ENCODE measurements at regions not wholly inside any gene's neighbourhood (a gene's known extent, or its start where the extent isn't known, plus 50 kb on each side); places are given as distances from the start of the nearest gene placed in this dataset.
"Not testable (repeated sequence)": the region's sequence is repeated elsewhere in the genome, so short reads cannot be mapped to it uniquely, and the experiment has no call there.

DNA sequence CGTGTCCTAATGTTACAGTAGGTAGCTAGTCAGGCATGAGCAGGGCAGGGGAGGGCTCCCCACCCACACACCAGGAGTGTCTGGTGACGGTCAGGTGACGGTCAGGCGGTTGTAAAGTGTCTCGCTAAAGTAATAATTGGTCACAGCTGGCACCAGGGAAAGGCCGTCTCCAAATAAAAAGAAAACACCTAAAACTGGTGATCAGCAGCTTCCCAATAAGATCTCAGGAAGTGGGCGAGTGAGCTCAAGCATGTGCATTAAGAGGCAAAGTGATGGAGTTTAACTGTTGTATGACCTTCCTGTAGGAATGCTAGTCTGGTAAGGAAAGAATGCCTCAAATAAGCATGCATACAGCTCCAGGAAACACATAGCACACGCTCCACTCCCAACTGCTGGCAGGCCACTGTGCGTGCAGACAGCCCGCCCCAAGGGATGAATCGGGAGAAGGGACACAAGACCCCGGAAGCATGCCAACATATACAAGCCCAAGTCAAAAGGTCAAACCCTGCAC, 177.1 kb downstream of the RNF144A start:
- CTCF ChIA-PET, result interaction anchor here (5.8 kb wide), 1 partner anchor 16 kb away, joined by 42 read pairs; no protein-coding TSS in a partner anchor
- POLR2A ChIA-PET, result no interaction called here
- DNase-seq (ENCODE audit: low read depth, low spot score), result peak; percentile 19

DNA sequence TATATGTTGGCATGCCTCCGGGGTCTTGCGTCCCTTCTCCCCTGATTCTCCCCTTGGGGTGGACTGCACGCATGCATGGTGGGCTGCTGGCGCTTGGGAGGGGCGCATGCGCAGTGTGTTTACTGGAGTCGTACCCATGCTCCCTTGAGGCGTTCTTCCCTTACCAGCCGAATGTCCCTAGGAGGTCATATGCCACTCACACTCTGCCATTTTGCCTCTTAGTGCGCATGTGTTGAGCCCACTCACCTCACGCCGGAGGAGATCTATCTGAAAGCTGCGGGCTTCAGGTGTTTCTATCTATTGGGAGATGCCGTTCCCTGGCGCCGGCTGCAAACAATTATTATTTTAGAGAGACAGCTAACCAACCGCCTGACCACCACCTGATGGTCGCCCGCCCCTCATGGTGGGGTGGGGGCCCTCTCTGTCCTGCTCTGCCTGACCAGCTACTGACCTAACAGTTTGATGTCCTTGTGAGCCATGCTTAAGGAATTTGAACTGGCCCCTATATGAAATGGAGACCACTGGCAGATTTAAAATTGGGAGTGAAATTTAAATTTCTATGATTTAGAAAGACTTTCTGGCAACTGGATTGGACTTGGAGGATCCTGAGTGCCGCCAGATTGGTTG, 179.6 kb downstream of the RNF144A start:
- POLR2A ChIA-PET, result interaction anchor here (0.9 kb wide), 1 partner anchor 1585 kb away, joined by 3 read pairs; the partner anchor contains the start of gene ID2
- DNase-seq (ENCODE audit: low read depth, low spot score), result no peak
- CTCF ChIA-PET, result interaction anchor here (1.0 to 5.8 kb wide), 17 partner anchors 9 to 1667 kb away, joined by 3 to 42 read pairs (median 4); no protein-coding TSS in a partner anchor
- TF ChIP-seq, protein P1, sequence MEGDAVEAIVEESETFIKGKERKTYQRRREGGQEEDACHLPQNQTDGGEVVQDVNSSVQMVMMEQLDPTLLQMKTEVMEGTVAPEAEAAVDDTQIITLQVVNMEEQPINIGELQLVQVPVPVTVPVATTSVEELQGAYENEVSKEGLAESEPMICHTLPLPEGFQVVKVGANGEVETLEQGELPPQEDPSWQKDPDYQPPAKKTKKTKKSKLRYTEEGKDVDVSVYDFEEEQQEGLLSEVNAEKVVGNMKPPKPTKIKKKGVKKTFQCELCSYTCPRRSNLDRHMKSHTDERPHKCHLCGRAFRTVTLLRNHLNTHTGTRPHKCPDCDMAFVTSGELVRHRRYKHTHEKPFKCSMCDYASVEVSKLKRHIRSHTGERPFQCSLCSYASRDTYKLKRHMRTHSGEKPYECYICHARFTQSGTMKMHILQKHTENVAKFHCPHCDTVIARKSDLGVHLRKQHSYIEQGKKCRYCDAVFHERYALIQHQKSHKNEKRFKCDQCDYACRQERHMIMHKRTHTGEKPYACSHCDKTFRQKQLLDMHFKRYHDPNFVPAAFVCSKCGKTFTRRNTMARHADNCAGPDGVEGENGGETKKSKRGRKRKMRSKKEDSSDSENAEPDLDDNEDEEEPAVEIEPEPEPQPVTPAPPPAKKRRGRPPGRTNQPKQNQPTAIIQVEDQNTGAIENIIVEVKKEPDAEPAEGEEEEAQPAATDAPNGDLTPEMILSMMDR (IDR thresholded peaks at IDR 0.05; ENCODE audit: insufficient read depth, low read length, missing control alignments), result no peak
- no peak overlapping the region for H3K4me3 ChIP-seq (ENCODE audit: low read depth, low read length)

More for the DNA sequence above, 177.1 kb downstream of the RNF144A start:
- TF ChIP-seq, protein P1 (IDR thresholded peaks at IDR 0.05; ENCODE audit: insufficient read depth, low read length, missing control alignments), result no peak
- no peak overlapping the region for H3K4me3 ChIP-seq (ENCODE audit: low read depth, low read length)

DNA sequence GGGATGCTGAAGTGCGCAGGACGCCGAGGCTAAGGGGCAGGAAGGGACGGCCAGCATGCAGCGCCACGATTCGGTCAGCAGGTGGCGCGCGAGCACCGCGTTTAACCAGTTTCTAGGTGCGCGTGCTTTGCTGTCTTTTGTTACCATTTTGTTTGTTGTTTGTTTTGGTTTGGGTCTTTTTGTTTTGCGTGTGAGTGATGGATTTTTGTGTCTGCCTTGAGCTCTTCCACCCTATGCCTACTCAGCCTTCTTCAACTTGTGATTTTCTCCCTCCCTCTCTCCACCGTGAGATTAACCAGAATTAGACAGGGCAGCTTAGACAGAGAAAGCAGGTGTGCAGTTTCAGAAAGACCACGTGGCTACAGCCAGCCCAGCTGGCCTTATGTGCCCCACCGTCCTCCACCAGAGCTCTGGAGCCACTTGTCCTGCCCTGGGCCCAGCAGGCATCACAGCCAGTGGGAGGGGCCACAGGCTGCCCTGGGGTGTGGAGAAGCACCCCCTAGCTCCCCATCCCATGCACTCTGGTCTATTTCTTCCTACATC, 180.2 kb downstream of the RNF144A start:
- CTCF ChIA-PET, result interaction anchor here (0.6 to 5.8 kb wide), 22 partner anchors 8 to 1667 kb away, joined by 3 to 42 read pairs (median 4); no protein-coding TSS in a partner anchor

DNA sequence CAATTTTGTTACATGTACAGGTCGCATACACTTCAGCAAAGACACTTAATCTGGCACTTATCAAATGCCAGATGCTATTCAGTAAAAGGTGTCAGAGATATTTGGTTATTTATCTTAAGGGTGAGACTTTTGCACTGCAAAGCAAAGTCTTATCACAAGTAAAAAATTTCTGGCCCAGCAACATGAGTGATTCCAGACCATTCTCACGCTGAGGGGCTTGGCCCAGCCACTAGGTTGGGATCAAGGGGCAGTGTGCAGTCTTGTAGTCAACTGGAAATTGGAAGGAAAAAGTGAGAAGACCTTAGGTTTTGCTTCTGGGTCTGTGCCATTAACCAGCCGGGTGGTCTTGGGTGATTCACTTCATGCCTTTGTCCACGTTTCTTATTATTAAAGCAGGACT, 181.6 kb downstream of the RNF144A start:
- H3K4me3 ChIP-seq (ENCODE audit: low read depth, low read length), result no peak overlapping the region
- POLR2A ChIA-PET, result interaction anchor here (0.6 kb wide), 1 partner anchor 1904 kb away, joined by 3 read pairs; no protein-coding TSS in a partner anchor
- TF ChIP-seq, protein P1 (IDR thresholded peaks at IDR 0.05; ENCODE audit: insufficient read depth, low read length, missing control alignments), result no peak
- DNase-seq (ENCODE audit: low read depth, low spot score), result no peak
- CTCF ChIA-PET, result interaction anchor here (1.9 to 5.8 kb wide), 3 partner anchors 12 to 50 kb away, joined by 5 to 42 read pairs (median 30); no protein-coding TSS in a partner anchor

More for the DNA sequence above, 180.2 kb downstream of the RNF144A start:
- DNase-seq (ENCODE audit: low read depth, low spot score), result no peak
- TF ChIP-seq, protein P1 (IDR thresholded peaks at IDR 0.05; ENCODE audit: insufficient read depth, low read length, missing control alignments), result peak; percentile 99
- POLR2A ChIA-PET, result no interaction called here
- peak overlapping the region; percentile 30 for H3K4me3 ChIP-seq (ENCODE audit: low read depth, low read length)

DNA sequence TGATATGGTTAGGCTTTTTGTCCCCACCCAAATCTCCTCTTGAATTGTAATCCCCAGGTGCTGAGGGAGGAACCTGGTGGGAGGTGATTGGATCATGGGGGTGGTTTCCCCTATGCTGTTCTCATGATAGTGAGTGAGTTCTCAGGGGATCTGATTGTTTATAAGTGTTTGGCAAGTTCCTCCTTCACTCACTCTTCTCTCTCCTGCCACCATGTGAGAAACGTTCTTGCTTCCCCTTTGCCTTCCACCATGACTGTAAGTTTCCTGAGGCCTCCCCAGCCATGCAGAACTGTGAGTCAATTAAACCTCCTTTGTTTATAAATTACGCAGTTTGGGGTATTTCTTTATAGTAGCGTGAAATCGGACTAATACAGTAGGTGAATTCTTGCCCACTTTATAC, 182.5 kb downstream of the RNF144A start:
- H3K4me3 ChIP-seq (ENCODE audit: low read depth, low read length); DNase-seq (ENCODE audit: low read depth, low spot score); POLR2A ChIA-PET: not testable (repeated sequence)
- CTCF ChIA-PET, result interaction anchor here (5.8 kb wide), 1 partner anchor 11 kb away, joined by 42 read pairs; no protein-coding TSS in a partner anchor

DNA sequence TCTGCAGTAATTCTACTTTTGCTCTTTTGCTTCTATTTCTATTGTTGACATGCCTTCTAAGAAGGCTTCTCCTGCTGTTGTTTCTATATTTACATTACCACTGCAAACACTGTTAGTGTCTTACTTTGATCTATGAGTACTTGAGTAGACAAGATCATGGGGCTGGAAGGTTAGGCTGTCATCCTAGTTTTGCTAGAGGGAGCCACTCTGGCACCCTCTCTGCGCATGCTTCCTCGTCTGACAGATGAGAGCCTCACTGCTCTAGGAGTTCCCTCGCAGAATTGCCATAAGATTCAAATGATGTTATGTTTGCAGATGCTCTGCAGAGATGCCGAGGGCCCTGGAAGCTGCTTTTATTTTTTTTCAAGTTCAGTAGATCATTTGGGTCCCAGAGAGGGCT, 185.6 kb downstream of the RNF144A start:
- ChIA-PET CTCF (interaction anchor here (0.6 to 1.1 kb wide), 2 partner anchors 9 to 16 kb away, joined by 3 to 4 read pairs; no protein-coding TSS in a partner anchor), POLR2A (no interaction called here)
- TF ChIP-seq, protein P1 (IDR thresholded peaks at IDR 0.05; ENCODE audit: insufficient read depth, low read length, missing control alignments), result no peak
- H3K4me3 ChIP-seq (ENCODE audit: low read depth, low read length), result no peak overlapping the region
- no peak for DNase-seq (ENCODE audit: low read depth, low spot score)
